SH-SY5Y (cell line): ENCODE measurements at regions not wholly inside any gene's neighbourhood (a gene's known extent, or its start where the extent isn't known, plus 50 kb on each side); places are given as distances from the start of the nearest gene placed in this dataset.

ENCODE experiments used
- GATA2 ChIP-seq: IDR thresholded peaks from 2 replicates; pipeline ENCODE4 v1.6.1; 2011; ENCODE audit warnings: mild to moderate bottlenecking, low read depth, low read length
- GATA3 ChIP-seq: IDR thresholded peaks from 2 replicates; pipeline ENCODE4 v1.6.1; 2011; ENCODE audit warnings: low read depth, mild to moderate bottlenecking, low read length, moderate library complexity

- TF ChIP-seq GATA3: no peak
- no peak for TF ChIP-seq GATA2
Observed at GRCh38 chr3:146715170-146715569, 110.0 kb upstream of the PLSCR5 start.
